Activated CD4-positive, alpha-beta T cell treated with anti-CD3 and anti-CD28 coated beads, Interleukin-2, amount 10 ng/mL, durations not matched to agents 7 days and 5 days (primary cell): ENCODE measurements at regions not wholly inside any gene's neighbourhood (a gene's known extent, or its start where the extent isn't known, plus 50 kb on each side); places are given as distances from the start of the nearest gene placed in this dataset.
"Not testable (repeated sequence)": the region's sequence is repeated elsewhere in the genome, so short reads cannot be mapped to it uniquely, and the experiment has no call there.

Experiments used
- CTCF ChIA-PET: fragments of 350-600 bp; sonication (Branson Sonifier 250); formaldehyde crosslinking; loops from one replicate; lab custom pipeline; 2021; ENCODE audit warnings: antibody characterized with exemption; lab: Charles Lee
- POLR2A ChIA-PET: fragments of 350-600 bp; sonication (Branson Sonifier 250); formaldehyde crosslinking; loops from one replicate; lab custom pipeline; 2021; ENCODE audit warnings: antibody characterized with exemption; lab: Charles Lee
- DNase-seq: peaks from one replicate; pipeline ENCODE4 v3.0.0-alpha.2; 2020
- H3K27ac Mint-ChIP-seq: one replicate; pipeline ENCODE4 v1.8.0; 2021; ENCODE audit warnings: mild to moderate bottlenecking, moderate library complexity, mixed read lengths
- H3K27me3 Mint-ChIP-seq: one replicate; pipeline ENCODE4 v1.8.0; 2021; ENCODE audit warnings: mixed read lengths
- H3K36me3 Mint-ChIP-seq: one replicate; pipeline ENCODE4 v1.8.0; 2021; ENCODE audit warnings: low read depth, mixed read lengths
- H3K4me1 Mint-ChIP-seq: one replicate; pipeline ENCODE4 v1.8.0; 2021; ENCODE audit warnings: mixed read lengths
- H3K4me3 Mint-ChIP-seq: one replicate; pipeline ENCODE4 v1.8.0; 2021; ENCODE audit warnings: mild to moderate bottlenecking, moderate library complexity, mixed read lengths
- H3K9me3 Mint-ChIP-seq: one replicate; pipeline ENCODE4 v1.8.0; 2021; ENCODE audit warnings: mixed read lengths

DNA sequence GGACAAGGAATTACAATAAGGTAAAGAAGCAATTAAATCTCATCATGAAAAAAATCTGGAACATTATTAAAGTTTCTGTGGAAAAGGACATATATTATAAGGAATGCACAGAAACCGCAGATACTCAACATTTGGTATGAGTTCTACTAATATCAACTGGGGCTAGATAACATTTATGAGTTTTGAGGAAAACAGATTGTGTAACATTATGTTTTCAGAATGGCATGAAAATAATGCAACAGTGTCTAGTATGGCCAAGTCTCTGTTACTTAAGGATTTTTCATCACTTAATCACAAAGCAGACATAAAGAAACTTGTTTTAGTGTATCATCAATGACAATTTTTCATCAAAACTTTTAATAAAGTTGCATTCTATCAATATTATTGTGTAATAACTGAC is 785.0 kb downstream of the GLUD2 start:
- Mint-ChIP-seq H3K4me1 (no peaks in the 10 kb centered on the region), H3K9me3 (no peaks in the 10 kb centered on the region), H3K36me3 (no peaks in the 10 kb centered on the region), H3K27ac (no peak overlapping the region), H3K27me3 (no peaks in the 10 kb centered on the region), H3K4me3 (no peak overlapping the region)
- CTCF ChIA-PET, result no interaction called here
- POLR2A ChIA-PET, result no interaction called here
- DNase-seq, result no peak

DNA sequence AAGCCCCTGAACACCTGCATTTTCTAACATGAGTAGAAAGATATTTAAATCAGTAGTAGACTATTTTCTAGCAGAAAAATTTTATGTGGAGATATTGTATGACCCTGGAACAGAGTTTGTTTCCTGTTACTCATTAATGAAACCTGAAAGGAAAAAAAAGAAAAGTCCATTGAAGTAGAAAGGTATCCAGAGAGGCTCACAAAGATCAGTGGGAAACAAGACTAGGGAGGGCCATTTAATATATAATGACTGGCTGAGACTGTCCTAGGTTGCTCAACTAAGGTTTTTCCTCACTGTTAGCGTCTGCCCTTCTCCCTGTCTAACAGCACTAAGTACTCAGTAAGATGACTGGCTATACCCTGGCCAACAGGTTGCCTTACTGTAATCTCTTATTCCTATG is 788.6 kb downstream of the GLUD2 start:
- Mint-ChIP-seq H3K4me3 (no peak overlapping the region), H3K36me3 (no peaks in the 10 kb centered on the region), H3K4me1 (no peaks in the 10 kb centered on the region), H3K27me3 (no peaks in the 10 kb centered on the region), H3K27ac (no peak overlapping the region), H3K9me3 (no peaks in the 10 kb centered on the region)
- ChIA-PET POLR2A (no interaction called here), CTCF (no interaction called here)
- DNase-seq, result no peak

DNA sequence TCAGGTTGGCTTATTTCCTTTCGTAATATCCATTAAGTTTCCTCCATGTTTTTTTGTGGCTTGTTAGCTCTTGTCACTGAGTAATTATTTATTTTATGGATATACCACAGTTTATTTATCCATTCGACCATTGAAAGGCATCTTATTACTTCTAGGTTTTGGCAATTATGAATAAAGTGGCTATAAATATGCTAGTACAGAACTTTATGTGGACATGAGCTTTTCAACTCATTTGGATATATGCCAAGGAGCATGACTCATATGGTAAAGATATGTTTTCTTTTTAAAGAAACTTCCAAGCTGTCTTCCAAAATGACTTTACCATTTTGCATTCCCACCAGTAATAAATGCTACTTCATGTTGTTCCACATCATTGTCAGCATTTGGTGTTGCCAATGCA is 803.6 kb downstream of the GLUD2 start:
- Mint-ChIP-seq H3K36me3 (no peaks in the 10 kb centered on the region), H3K9me3 (no peaks in the 10 kb centered on the region), H3K4me1 (no peaks in the 10 kb centered on the region), H3K27me3 (no peaks in the 10 kb centered on the region), H3K27ac (no peak overlapping the region), H3K4me3 (no peak overlapping the region)
- no peak for DNase-seq
- POLR2A ChIA-PET, result no interaction called here
- CTCF ChIA-PET, result no interaction called here

- Mint-ChIP-seq H3K9me3 (no peaks in the 10 kb centered on the region), H3K36me3 (no peaks in the 10 kb centered on the region), H3K4me1 (no peaks in the 10 kb centered on the region), H3K4me3 (no peak overlapping the region), H3K27me3 (no peaks in the 10 kb centered on the region), H3K27ac (no peak overlapping the region)
- POLR2A ChIA-PET, result no interaction called here
- DNase-seq, result no peak
- CTCF ChIA-PET, result no interaction called here
These were observed 806.6 kb downstream of the GLUD2 start for GRCh38 chrX:121853762-121854613.

DNA sequence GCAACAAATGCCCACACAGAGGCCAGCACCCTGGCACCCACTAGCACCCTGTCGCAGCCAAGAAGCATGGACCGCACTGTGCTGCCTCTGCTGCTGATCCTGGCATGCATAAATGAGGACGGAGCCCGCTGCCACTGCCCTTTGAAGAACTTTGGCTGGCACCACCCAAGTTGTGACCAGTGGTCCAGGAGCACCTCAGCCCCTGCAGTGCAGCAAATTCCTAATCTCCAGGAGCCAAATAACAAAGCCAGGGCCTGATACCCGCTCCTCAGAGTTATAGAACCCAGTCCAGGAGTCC is 807.2 kb downstream of the GLUD2 start:
- H3K4me1 Mint-ChIP-seq, result no peaks in the 10 kb centered on the region
- no peaks in the 10 kb centered on the region for H3K9me3 Mint-ChIP-seq
- H3K27me3 Mint-ChIP-seq, result no peaks in the 10 kb centered on the region
- DNase-seq, result no peak
- no peaks in the 10 kb centered on the region for H3K36me3 Mint-ChIP-seq
- H3K27ac Mint-ChIP-seq, result no peak overlapping the region
- POLR2A ChIA-PET, result no interaction called here
- CTCF ChIA-PET, result no interaction called here
- H3K4me3 Mint-ChIP-seq, result no peak overlapping the region

DNA sequence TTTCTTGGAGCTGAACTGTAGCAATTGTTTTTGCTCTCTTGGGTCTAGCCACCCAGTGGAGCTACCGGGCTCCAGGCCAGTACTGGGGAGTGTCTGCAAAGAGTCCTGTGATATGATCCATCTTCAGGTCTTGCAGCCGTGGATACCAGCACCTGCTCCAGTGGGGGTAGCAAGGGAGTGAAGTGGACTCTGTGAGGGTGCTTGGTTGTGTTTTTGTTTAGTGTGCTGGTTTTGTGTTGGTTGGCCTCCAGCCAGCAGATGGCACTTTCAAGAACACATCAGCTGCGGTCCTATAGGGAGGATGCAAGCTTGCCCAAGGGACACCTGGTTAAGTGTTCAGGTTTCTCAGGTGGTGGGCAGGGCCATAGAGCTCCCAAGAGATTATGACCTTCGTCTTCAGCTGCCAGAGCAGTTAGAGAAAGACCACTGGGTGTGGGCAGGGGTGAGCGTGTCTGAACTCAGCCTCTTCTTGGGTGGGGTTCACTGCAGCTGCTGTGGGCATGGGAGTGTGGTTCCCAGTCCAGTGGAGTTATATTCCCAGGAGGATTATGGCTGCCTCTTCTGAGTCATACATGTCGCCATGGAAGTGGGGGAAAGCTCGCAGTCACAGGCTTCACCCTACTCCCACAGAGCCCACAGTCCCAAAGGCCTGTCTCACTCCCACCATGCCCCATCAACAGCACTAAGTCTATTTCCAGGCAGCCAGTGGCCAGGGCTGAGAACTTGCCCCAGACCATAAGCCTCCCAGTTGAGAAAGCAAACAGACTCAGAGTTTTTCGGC is 811.6 kb downstream of the GLUD2 start:
- CTCF ChIA-PET, result no interaction called here
- Mint-ChIP-seq H3K9me3 (no peaks in the 10 kb centered on the region), H3K27me3 (no peaks in the 10 kb centered on the region), H3K4me3 (no peak overlapping the region), H3K27ac (no peak overlapping the region), H3K36me3 (no peaks in the 10 kb centered on the region), H3K4me1 (no peaks in the 10 kb centered on the region)
- DNase-seq, result no peak
- POLR2A ChIA-PET, result no interaction called here

- no peak for DNase-seq
- Mint-ChIP-seq H3K27me3 (no peaks in the 10 kb centered on the region), H3K9me3 (no peaks in the 10 kb centered on the region), H3K27ac (no peak overlapping the region), H3K4me1 (no peaks in the 10 kb centered on the region), H3K4me3 (no peak overlapping the region), H3K36me3 (no peaks in the 10 kb centered on the region)
- POLR2A ChIA-PET, result no interaction called here
- CTCF ChIA-PET, result no interaction called here
These were observed 816.6 kb downstream of the GLUD2 start for GRCh38 chrX:121863976-121864375.

GRCh38 chrX:121864561-121864960 is 817.2 kb downstream of the GLUD2 start:
- no peaks in the 10 kb centered on the region for H3K36me3 Mint-ChIP-seq
- no peaks in the 10 kb centered on the region for H3K27me3 Mint-ChIP-seq
- H3K4me1 Mint-ChIP-seq, result no peaks in the 10 kb centered on the region
- no peaks in the 10 kb centered on the region for H3K9me3 Mint-ChIP-seq
- ChIA-PET CTCF (no interaction called here), POLR2A (no interaction called here)
- DNase-seq, result no peak
- no peak overlapping the region for H3K27ac Mint-ChIP-seq
- H3K4me3 Mint-ChIP-seq, result no peak overlapping the region

DNA sequence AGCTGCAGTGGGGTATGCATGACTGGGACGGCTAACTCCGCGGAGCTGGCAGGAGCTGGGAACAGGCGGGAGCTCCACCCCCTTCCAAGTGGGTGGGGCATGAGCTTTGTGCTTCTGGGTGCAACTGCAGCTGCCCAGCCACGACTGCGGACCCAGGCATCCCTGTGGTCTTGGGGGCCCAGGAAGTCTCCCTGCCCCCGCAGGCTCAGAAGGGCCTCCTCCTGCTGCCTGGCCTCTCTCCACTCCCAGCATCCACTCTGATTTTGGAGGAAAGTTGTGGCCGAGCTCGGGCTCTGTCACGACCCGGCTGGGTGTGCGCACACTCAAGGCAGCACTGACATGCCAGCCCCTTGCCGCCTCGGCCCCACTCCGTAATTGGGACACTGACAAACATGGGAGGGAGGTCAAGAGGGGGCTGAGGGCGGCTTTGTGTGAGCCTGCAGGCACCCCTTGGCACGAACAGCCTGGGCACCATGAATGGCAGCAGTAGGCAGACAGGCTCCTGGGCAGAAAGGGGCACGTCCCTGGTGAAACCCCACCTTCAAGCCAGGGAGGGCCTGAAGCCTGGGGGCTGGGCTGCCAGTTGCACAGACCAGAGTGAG is 822.6 kb downstream of the GLUD2 start:
- ChIA-PET POLR2A (no interaction called here), CTCF (no interaction called here)
- H3K4me3 Mint-ChIP-seq, result no peak overlapping the region
- no peak overlapping the region for H3K27ac Mint-ChIP-seq
- no peaks in the 10 kb centered on the region for H3K36me3 Mint-ChIP-seq
- H3K4me1 Mint-ChIP-seq, result no peaks in the 10 kb centered on the region
- H3K9me3 Mint-ChIP-seq, result no peaks in the 10 kb centered on the region
- no peak for DNase-seq
- no peaks in the 10 kb centered on the region for H3K27me3 Mint-ChIP-seq

DNA sequence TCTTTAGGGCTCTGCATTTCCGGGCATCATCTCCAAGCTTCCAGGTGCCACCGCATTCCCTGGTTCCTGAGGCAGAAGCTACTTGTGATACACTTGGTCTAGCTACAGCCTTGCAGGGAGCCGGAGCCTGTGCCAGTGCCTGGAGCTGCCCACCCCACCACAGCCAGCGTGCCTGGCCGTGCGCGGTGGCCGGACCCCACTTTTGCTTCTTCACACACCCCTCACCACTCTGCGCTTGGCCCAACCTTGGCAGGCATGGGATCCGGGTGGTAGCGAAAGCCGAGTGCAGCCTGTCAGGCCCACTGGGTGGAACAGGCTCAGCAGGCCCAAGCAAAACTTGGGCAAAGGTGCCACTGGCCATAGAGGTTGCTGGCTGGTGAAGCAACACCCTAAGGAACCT is 823.7 kb downstream of the GLUD2 start:
- H3K4me1 Mint-ChIP-seq, result no peaks in the 10 kb centered on the region
- H3K36me3 Mint-ChIP-seq, result no peaks in the 10 kb centered on the region
- no peaks in the 10 kb centered on the region for H3K9me3 Mint-ChIP-seq
- ChIA-PET CTCF (no interaction called here), POLR2A (no interaction called here)
- H3K4me3 Mint-ChIP-seq, result no peak overlapping the region
- DNase-seq, result no peak
- no peak overlapping the region for H3K27ac Mint-ChIP-seq
- no peaks in the 10 kb centered on the region for H3K27me3 Mint-ChIP-seq

DNA sequence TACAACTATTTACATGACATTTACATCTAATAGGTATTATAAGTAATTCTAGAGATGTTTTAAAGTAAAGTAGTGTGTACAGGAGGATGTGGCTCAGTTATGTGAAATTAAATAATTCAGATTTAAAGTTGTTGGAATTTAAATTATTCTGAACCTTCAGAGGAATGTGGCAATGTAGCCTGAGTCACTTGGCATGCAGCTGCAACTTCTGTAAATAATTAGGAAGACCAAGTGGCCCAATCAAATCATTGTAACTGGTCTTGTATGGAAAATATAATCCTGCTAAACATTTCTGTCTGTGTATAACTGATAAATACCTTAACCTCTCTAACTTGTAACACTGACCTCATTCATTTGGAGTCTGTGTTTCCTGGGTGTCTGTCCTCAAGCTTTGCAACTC is 828.9 kb downstream of the GLUD2 start:
- H3K27me3 Mint-ChIP-seq, result no peaks in the 10 kb centered on the region
- H3K36me3 Mint-ChIP-seq, result no peaks in the 10 kb centered on the region
- H3K4me3 Mint-ChIP-seq, result no peak overlapping the region
- H3K4me1 Mint-ChIP-seq, result no peaks in the 10 kb centered on the region
- no peak for DNase-seq
- no peaks in the 10 kb centered on the region for H3K9me3 Mint-ChIP-seq
- H3K27ac Mint-ChIP-seq, result no peak overlapping the region
- ChIA-PET POLR2A (no interaction called here), CTCF (no interaction called here)

- POLR2A ChIA-PET, H3K9me3 Mint-ChIP-seq, H3K36me3 Mint-ChIP-seq, H3K27ac Mint-ChIP-seq, H3K27me3 Mint-ChIP-seq, H3K4me1 Mint-ChIP-seq, DNase-seq, H3K4me3 Mint-ChIP-seq: not testable (repeated sequence)
- CTCF ChIA-PET, result interaction anchor here (0.7 kb wide), 1 partner anchor 881 kb away, joined by 3 read pairs; no protein-coding TSS in a partner anchor
These were observed 829.9 kb downstream of the GLUD2 start for GRCh38 chrX:121877337-121877736.

- H3K36me3 Mint-ChIP-seq, result no peaks in the 10 kb centered on the region
- DNase-seq, result no peak
- H3K4me3 Mint-ChIP-seq, result no peak overlapping the region
- H3K9me3 Mint-ChIP-seq, result no peaks in the 10 kb centered on the region
- no peaks in the 10 kb centered on the region for H3K4me1 Mint-ChIP-seq
- no peaks in the 10 kb centered on the region for H3K27me3 Mint-ChIP-seq
- POLR2A ChIA-PET, result no interaction called here
- no peak overlapping the region for H3K27ac Mint-ChIP-seq
- CTCF ChIA-PET, result no interaction called here
These were observed 839.1 kb downstream of the GLUD2 start for GRCh38 chrX:121886557-121886956.
